ENCODE measurements at regions not wholly inside any gene's neighbourhood (a gene's known extent, or its start where the extent isn't known, plus 50 kb on each side); places are given as distances from the start of the nearest gene placed in this dataset.

GRCh38 chr10:130802301-130802700, 509.2 kb downstream of the TCERG1L start:
- Histone ChIP-seq H3K36me3 (no peaks in the 10 kb centered on the region), H3K4me1 (no peaks in the 10 kb centered on the region), H3K4me3 (no peak overlapping the region), H3K9me3 (peaks cover 0 to 4% (median 0%) of the 10 kb centered on the region in 8 donors), H3K27me3 (replicated peaks in 1 of 7) (peaks cover 0 to 3% (median 0%) of the 10 kb centered on the region in 7 donors), H3K27ac (no peak overlapping the region)
- intact Hi-C loops (cut with DNase I; ENCODE audit: low total_unique reads), result no loop called here
- TF ChIP-seq POLR2AphosphoS5 (IDR thresholded peaks at IDR 0.05), result no peak
- TF ChIP-seq, protein P1, sequence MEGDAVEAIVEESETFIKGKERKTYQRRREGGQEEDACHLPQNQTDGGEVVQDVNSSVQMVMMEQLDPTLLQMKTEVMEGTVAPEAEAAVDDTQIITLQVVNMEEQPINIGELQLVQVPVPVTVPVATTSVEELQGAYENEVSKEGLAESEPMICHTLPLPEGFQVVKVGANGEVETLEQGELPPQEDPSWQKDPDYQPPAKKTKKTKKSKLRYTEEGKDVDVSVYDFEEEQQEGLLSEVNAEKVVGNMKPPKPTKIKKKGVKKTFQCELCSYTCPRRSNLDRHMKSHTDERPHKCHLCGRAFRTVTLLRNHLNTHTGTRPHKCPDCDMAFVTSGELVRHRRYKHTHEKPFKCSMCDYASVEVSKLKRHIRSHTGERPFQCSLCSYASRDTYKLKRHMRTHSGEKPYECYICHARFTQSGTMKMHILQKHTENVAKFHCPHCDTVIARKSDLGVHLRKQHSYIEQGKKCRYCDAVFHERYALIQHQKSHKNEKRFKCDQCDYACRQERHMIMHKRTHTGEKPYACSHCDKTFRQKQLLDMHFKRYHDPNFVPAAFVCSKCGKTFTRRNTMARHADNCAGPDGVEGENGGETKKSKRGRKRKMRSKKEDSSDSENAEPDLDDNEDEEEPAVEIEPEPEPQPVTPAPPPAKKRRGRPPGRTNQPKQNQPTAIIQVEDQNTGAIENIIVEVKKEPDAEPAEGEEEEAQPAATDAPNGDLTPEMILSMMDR (IDR thresholded peaks at IDR 0.05 in 8 of 11, conservative IDR thresholded peaks at IDR 0.05 in 3 of 11), result no peak
- TF ChIP-seq POLR2A (IDR thresholded peaks at IDR 0.05), result no peak
- no peak for DNase-seq
- 86 to 95% (median 94%) methylated on average over 11 of the region's 11 CpGs for WGBS, 5 donors

- TF ChIP-seq POLR2AphosphoS5 (IDR thresholded peaks at IDR 0.05) (no peak), POLR2A (IDR thresholded peaks at IDR 0.05) (no peak)
- TF ChIP-seq, protein P1 (IDR thresholded peaks at IDR 0.05 in 8 of 11, conservative IDR thresholded peaks at IDR 0.05 in 3 of 11), result no peak
- H3K36me3 ChIP-seq, result no peaks in the 10 kb centered on the region
- no peak for DNase-seq
- 74 to 89% (median 85%) methylated on average over 8 of the region's 8 CpGs for WGBS, 5 donors
- no peak overlapping the region for H3K27ac ChIP-seq
- H3K4me3 ChIP-seq, result no peak overlapping the region
- H3K4me1 ChIP-seq, result no peaks in the 10 kb centered on the region
- intact Hi-C loops (cut with DNase I; ENCODE audit: low total_unique reads), result no loop called here
- peaks cover 0 to 4% (median 0%) of the 10 kb centered on the region in 8 donors for H3K9me3 ChIP-seq
- peaks cover 0 to 3% (median 0%) of the 10 kb centered on the region in 7 donors for H3K27me3 ChIP-seq (replicated peaks in 1 of 7)
These were observed 507.2 kb downstream of the TCERG1L start for GRCh38 chr10:130804281-130804680.

- Histone ChIP-seq H3K27ac (no peak overlapping the region), H3K4me1 (no peaks in the 10 kb centered on the region), H3K36me3 (no peaks in the 10 kb centered on the region), H3K4me3 (no peak overlapping the region), H3K27me3 (replicated peaks in 1 of 7) (peaks cover 0 to 7% (median 0%) of the 10 kb centered on the region in 7 donors), H3K9me3 (peaks cover 0 to 4% (median 0%) of the 10 kb centered on the region in 8 donors)
- intact Hi-C loops (cut with DNase I; ENCODE audit: low total_unique reads), result no loop called here
- TF ChIP-seq POLR2AphosphoS5 (IDR thresholded peaks at IDR 0.05), result no peak
- no peak for TF ChIP-seq POLR2A (IDR thresholded peaks at IDR 0.05)
- TF ChIP-seq, protein P1 (IDR thresholded peaks at IDR 0.05 in 8 of 11, conservative IDR thresholded peaks at IDR 0.05 in 3 of 11), result no peak
- DNase-seq, result no peak
- 73 to 86% (median 79%) methylated on average over 8 of the region's 8 CpGs for WGBS, 5 donors
These were observed 506.5 kb downstream of the TCERG1L start for GRCh38 chr10:130804778-130805634.

DNA sequence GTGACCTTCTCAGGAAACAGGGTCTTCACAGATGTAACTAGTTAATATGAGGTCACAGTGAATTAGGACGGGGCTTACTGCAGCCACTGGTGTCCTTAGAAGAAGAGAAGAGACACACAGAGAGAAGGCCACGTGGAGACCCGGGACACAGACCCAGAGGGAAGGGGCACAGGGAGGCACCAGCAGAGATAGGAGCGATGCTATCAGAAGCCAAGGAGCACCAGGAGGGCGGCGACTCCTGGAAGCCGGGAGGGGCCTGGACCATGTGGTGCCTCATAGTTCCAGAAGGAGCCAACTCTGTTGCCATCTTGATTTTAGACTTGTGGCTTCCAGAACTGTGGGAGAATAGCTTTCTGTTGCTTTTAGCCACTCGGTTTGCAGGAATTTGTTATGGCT, 505.9 kb downstream of the TCERG1L start:
- Histone ChIP-seq H3K27me3 (replicated peaks in 1 of 7) (peaks cover 0 to 13% (median 0%) of the 10 kb centered on the region in 7 donors), H3K9me3 (peaks cover 0 to 5% (median 0%) of the 10 kb centered on the region in 8 donors), H3K36me3 (no peaks in the 10 kb centered on the region), H3K4me3 (no peak overlapping the region), H3K4me1 (no peaks in the 10 kb centered on the region), H3K27ac (no peak overlapping the region)
- no peak for DNase-seq
- intact Hi-C loops (cut with DNase I; ENCODE audit: low total_unique reads), result no loop called here
- WGBS, 5 donors, result 76 to 85% (median 80%) methylated on average over 8 of the region's 8 CpGs
- TF ChIP-seq POLR2A (IDR thresholded peaks at IDR 0.05), result no peak
- TF ChIP-seq, protein P1 (IDR thresholded peaks at IDR 0.05 in 8 of 11, conservative IDR thresholded peaks at IDR 0.05 in 3 of 11), result no peak
- no peak for TF ChIP-seq POLR2AphosphoS5 (IDR thresholded peaks at IDR 0.05)
